ENCODE measurements at regions not wholly inside any gene's neighbourhood (a gene's known extent, or its start where the extent isn't known, plus 50 kb on each side); places are given as distances from the start of the nearest gene placed in this dataset.

DNA sequence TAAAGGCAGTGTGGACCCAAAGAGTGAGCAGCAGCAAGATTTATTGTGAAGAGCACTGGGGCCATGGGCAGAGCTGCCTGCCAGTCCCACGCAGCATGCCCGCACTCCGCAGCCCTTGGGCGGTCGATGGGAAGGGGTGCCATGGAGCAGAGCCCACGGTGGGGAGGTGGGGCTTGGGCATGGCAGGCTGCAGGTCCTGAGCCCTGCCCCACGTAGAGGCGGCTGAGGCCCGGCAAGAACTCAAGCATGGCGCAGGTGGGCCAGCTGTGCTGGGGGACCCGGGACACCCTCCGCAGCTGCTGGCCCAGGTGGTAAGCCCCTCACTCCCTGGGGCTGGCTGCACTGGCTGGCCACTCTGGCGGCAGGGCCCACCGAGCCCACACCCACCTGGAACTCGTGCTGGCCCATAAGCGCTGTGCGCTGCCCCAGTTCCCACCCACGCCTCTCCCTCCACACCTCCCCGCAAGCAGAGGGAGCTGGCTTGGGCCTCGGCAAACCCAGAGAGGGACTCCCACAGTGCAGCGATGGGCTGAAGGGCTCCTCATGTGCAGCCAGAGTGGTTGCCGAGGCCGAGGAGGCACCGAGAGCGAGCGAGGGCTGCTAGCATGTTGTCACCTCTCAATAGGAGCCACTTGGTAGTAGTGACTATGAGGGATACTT, 1218.8 kb upstream of the EPHA6 start:
- DNase-seq (ENCODE audit: low read depth in 2 of 2, low spot score in 1 of 2): no peak

DNA sequence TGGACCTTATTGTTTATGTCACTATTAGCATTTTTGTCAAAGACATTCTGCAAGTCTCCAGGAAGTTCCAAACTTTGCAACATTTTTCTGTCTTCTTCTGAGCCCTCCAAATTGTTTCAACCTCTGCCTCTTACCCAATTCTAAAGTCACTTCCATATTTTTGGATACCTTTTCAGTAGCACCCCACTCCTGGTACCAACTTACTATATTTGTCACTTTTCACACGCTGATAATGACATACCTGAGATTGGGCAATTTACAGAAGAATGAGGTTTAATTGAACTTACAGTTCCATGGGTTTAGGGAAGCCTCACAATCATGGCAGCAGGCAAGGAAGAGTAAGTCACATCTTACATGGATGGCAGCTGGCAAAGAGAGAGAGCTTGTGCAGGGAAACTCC, 1206.5 kb upstream of the EPHA6 start:
- DNase-seq (ENCODE audit: low read depth in 2 of 2, low spot score in 1 of 2): no peak

DNA sequence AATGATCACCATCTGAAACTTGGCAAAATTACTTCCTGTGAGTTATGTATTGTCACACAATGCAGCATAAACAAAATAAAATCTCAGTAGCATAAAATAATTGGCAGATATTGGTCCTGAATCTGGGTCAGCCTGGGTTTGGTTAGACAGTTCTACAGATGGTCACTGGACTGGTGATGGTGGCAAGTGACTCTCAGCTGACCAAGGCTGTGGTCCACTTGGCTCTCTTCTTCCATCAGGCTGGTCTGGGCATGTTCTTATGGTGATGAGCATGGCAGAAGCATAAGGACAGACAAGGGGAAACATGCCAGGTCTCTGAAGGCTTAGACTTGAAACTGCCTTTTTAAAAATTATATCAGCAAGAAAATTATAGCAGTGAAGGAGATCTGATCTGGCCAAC, 1205.0 kb upstream of the EPHA6 start:
- no peak for DNase-seq (ENCODE audit: low read depth in 2 of 2, low spot score in 1 of 2)

DNA sequence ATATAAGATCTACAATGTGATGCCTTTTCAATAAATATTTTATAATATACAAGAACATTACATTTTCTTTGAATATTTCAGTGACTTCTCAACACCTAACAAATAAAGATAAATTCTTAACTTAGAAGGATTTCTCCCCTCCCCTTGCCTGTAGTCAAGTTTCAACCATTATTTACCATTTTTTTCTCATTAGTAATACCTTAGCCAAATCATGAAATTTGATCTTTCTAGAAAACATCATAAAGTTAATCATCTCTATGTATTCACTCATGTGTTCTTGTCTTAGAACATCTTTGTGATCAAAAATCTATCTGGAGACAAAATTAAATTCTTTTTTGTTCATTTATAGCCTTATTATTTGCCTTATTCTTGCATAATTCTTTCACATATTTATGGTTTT, 1201.8 kb upstream of the EPHA6 start:
- no peak for DNase-seq (ENCODE audit: low read depth in 2 of 2, low spot score in 1 of 2)

DNA sequence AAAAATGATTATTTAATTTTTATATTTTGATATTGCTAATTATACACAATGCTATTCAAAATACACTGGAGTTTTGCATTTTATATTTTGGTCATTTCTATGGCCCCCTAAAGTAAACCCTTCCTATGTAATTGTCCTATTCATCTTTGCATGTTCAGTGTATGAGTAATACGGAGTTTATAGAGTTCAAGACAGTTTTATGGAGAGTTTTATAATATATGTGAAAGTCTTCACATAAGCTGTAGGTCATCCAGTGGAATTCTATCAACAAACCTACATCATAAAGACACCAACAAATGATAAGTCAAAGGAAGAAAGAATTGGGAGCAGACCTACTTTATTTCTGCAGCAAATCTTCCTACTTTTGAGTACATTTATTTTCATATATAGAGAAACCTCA, 1200.4 kb upstream of the EPHA6 start:
- no peak for DNase-seq (ENCODE audit: low read depth in 2 of 2, low spot score in 1 of 2)

DNA sequence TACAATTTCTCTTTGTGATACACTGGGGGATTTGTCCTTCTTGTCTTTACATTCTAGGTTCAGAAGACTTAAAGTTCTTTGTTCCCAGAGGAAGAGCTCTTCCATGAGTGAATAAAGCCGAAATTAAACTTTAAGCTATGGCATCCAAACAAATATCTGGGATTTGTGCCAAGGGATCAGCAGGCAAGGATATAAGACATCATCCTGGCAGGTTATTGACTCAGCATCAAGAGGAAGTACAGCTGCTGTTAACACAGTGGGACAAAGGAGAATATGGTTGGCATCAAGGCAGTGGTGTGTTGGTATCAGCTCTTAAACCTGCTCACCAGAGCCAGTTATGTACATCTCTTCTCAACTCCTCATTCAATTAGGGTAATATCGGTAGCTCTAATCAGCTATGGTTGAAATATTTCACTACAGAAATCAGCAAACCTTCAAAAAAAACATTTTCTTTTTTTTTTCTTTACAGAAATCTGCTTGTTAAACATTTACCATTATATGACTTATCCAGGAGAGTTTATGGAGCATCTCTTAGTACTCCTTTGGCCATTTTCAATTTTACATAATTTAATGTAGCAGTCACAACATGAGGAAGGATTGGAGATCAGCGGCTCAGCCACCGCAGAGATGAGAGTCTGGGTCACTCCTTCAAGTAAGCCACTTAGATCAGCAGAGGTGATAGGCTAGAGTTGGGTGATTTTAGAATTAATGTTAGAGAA, 1198.6 kb upstream of the EPHA6 start:
- DNase-seq (ENCODE audit: low read depth in 2 of 2, low spot score in 1 of 2): no peak

DNA sequence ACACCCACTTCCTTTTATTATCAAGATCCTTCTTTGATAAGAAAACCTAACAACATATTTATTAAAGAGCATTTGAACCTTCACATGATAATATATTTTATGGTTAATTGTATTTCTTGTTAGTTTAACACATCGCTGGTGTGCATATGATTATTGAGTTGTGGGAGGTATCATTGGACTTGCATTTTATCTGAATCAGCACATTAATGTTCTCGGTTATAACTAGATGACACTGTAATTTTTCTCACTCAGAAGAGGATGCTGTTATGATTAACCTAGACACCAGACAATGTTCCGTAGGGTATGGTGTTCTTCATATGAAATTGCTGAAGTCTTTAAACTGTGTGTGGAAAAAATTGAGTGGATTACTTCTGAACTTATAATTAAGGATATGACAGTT, 1188.3 kb upstream of the EPHA6 start:
- no peak for DNase-seq (ENCODE audit: low read depth in 2 of 2, low spot score in 1 of 2)

DNA sequence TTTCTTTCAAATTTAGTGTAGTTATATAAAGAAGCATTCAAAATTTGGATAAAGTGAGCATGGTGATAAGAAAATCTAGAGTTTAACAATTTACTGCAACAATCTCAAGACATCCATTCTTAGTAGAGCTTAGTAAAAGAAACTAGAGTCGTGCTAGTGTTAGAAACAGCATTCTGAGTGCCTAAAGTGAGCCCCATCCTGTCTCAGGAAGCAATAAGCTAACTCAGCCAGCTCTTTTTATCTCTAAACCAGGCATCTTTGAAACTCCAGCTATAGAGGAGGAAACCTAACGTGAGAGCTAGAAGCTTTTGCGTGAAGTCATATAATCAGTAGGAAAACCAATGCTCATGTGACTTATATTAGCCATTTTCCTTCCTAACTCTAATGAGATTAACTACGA, 1187.1 kb upstream of the EPHA6 start:
- DNase-seq (ENCODE audit: low read depth in 2 of 2, low spot score in 1 of 2): no peak

DNA sequence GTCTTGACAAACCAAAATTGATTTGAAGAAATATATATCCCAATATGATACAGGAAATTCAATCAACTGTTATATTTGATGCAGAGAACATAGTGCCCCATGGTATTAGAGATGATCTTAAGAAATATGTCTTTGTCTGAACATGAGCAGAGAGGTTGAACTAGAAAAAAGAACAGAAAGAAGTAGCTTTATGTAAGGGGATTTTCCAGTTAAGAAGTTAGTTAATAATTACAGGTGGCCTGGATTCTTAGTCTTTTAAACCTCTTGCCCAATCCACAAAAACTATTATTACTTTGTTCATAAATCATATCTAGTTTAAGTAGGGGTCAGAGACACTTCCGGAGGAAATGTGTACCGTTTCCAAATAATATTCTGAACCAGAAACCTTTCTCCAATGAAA, 1186.7 kb upstream of the EPHA6 start:
- DNase-seq (ENCODE audit: low read depth in 2 of 2, low spot score in 1 of 2): no peak

DNA sequence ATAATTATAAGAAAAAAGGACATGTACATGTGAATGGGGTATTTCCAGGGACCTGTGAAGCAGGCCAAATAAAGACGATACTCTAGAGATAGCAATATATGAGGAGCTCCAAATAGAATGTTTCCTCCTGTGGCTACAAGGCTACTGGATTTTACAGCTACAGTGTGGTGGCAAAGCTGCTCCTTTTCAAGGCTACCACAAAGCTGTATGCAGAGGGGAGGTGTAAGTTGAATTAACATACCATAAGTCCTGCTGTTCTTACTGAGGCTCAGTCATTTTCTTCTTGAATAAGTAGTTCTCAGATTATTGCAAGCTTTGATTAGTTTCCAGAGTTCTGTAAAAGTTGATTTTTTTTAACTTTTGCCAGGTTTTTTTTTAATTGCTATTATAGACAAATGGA, 1184.6 kb upstream of the EPHA6 start:
- DNase-seq (ENCODE audit: low read depth in 2 of 2, low spot score in 1 of 2): no peak

DNA sequence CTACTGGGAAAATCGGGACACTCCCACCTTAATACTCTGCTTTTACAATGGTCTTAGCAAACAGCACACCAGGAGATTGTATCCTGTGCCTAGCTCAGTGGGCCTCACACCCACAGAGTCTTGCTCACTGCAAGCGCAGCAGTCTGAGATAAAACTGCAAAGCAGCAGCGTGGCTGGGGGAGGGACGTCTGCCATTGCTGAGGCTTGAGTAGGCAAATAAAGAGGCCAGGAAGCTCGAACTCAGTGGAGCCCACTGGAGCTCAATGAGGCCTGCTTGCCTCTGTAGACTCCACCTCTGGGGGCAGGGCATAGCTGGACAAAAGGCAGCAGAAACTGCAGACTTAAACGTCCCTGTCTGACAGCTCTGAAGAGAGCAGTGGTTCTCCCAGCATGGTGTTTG, 1169.1 kb upstream of the EPHA6 start:
- DNase-seq (ENCODE audit: low read depth in 2 of 2, low spot score in 1 of 2): no peak

DNA sequence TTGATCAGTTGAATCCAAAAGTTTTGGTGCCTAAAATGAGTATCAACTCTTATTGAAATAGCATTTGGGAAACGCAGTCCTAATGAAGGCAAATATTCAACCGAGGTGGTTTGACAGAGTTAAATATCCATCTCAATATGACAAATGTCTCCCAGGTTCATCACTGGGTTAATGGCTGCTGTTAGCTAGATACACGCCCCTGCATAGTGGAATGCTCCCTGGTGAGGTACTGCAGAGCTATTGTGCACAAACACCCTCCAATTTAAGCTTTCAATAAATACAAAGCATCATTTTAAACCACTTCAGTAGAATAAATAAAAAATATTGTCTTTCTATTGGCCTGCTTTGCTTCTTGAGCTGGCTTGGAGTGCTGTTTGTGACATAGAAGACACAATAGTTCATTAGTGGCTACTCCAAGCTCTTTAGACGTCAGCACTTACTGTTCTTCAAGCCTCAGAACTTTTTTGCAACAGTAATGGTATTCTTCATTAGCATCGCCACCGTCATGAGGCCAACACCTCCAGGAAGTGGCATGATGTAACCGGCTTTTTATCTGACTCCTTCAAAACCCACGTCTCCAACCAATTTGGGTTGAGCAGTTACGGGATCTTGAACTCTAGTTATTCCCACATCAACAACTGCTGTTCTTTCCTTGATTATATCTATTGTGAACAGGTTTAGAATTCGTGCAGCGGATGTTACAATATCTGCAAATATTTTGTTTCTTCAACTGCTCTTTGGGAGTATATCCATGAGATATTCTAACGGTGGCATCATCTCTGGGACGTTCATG, 1159.6 kb upstream of the EPHA6 start:
- no peak for DNase-seq (ENCODE audit: low read depth in 2 of 2, low spot score in 1 of 2)

DNA sequence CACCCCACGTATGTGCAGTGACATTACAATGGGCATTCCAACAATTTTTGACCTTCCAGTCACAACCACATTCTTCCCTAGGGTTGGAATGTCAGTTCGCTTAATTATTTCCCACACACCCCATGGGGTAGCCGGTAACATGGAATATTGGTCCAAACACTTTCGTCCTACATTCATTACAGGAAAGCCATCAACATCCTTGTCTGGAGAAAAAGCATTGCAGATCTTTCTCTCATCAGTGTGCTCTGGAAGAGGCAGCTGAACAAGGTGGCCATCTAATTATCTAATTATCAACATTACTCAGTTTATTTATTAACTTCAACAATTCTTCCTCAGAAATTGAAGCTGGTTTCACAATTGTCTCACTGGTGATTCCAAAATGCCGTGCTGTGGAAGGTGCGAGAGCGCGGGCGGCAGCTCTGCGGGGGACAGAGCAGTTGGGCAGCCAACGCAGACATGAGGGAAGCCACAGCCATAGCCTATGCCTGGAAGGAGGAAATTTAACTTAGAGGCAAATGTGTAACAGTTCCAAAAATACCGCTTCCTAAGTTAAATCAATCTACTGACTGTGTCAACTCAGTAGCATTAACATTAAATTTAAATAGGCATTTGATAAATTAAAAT, 1158.9 kb upstream of the EPHA6 start:
- no peak for DNase-seq (ENCODE audit: low read depth in 2 of 2, low spot score in 1 of 2)

DNA sequence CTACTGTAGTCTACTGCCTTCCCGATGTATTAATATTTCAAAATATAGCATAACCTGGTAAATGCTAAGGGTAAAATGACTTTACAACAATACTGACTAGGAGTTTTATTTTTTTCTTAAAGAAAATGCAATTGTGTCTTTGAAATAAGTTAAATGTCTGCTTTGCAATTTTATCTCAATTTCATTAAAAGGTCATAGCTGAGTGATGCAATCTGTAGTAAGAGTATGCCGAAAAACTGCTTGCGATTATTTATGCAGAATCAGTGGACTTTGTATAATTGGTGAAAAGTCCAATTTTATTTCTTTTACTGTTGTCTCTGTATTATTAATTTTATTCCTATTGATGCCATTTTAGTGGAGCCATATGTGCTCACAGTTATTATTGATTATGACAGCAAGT, 1143.6 kb upstream of the EPHA6 start:
- DNase-seq (ENCODE audit: low read depth in 2 of 2, low spot score in 1 of 2): no peak

DNA sequence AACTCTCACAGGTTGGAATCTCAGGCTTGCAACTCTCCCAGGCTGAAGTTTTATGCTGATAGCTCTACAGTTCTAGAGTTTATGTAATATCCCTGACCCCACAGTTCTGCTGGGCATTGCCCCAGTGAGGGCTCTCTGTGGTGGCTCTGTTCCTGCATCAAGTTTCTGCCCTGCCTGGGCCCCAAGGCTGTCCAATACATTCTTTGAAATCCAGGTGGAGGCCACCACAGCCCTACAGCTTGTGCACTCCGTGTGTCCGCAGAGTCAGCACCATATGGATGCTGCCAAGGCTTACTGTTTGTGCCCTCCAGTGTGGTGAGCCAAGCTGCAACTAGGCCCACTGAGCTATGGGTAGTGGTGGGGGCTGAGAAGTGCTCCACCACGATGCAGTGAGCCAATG, 1141.2 kb upstream of the EPHA6 start:
- DNase-seq (ENCODE audit: low read depth in 2 of 2, low spot score in 1 of 2): no peak

DNA sequence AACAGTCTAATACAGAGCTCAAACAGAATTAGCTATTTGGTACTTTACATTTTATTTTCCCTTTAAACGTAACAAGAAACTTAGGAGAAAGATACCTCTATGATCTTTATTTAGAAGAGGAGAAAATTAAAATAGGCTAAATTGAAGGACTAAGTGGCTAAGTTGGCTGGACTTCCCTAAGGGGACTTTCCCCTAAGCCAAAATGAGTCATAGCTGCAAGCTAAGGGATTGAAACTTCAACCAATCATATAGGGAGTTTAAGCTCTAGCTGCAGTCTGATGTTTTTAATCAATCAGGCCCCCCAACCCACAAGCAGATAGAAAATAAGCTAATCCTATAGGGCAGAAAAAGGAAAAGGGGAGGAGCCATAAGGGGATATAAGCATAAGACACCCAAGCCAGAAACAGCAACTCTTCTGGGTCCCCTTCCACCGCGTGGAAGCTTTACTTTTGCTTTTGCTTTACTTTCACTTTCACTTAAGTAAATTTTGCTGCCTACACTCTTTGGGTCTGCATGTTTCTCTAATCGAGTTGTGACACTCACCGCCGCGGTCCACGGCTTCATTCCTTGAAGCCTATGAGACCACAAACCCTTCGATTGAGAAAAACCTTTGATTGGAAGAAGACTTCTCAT, 1108.5 kb upstream of the EPHA6 start:
- no peak for DNase-seq (ENCODE audit: low read depth in 2 of 2, low spot score in 1 of 2)

DNA sequence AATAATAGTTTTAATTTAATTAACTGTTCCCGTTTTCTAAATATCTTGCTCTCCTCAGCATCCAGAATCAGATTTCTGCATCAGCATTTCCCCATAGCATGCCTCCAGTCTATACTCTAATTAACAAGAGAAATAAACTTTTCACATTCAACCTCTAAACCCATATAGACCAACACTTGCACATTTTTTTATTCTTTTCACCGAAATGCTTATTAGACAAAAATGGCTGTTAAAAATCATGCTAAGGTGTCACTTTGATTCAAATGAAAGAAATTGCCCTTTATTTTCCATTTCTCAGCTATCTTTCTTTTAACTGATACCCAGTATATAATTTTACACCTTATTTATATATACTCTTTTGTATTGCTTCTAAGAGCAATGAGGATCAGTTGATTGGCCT, 1107.1 kb upstream of the EPHA6 start:
- DNase-seq (ENCODE audit: low read depth in 2 of 2, low spot score in 1 of 2): no peak

DNA sequence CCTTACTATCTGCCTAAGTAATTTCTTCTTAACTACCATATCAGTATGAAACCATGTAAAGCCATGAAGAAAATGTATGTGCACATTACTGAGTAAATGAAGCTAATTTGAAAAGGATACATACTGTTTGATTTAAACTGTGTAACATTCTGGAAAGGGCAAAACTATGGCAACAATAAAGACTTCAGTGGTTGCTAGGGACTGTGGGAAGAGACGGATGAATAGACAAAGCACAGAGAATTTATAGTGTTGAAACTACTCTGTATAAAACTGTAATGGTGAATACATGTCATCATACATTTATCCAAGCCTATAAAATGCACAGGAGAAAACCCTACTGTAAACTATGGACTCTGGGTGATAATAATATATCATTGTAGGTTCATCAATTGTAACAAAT, 1103.7 kb upstream of the EPHA6 start:
- DNase-seq (ENCODE audit: low read depth in 2 of 2, low spot score in 1 of 2): no peak

DNA sequence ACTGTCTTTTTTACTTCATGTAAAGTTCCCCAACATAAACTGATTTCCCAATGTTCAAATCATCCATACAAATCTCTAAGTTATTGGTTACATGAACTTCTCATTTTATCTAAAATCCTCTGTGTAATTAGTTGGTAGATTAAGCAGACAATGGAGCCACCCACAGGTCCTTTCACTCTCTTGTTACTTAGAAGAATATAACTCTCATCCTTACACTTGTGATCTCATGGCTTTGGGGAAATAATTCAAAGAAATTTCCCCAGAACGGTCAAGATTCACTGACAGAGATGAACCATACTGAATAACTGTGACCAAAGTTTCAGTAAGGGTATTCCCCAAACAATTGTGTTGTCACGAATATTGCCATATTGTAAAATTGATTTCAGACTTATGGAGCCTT, 1102.6 kb upstream of the EPHA6 start:
- DNase-seq (ENCODE audit: low read depth in 2 of 2, low spot score in 1 of 2): no peak

DNA sequence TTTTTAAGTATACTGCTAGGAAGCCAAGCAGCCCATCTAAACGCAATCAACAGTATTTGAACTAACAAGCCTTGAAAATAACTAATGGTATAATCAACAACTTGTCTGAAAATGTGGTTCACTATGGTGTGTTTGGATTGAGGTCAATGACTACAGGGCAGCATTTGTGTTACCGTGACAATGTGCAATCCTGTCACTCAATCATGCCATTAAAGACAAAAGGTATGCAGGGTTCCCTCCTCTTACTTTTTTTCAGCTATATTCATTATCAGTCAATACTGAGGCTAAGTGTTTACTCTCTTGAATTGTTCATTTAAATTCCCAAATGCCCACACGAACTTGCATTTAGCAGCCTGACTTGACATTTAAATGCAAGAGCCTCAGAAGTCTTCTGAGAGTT, 1099.3 kb upstream of the EPHA6 start:
- no peak for DNase-seq (ENCODE audit: low read depth in 2 of 2, low spot score in 1 of 2)

DNA sequence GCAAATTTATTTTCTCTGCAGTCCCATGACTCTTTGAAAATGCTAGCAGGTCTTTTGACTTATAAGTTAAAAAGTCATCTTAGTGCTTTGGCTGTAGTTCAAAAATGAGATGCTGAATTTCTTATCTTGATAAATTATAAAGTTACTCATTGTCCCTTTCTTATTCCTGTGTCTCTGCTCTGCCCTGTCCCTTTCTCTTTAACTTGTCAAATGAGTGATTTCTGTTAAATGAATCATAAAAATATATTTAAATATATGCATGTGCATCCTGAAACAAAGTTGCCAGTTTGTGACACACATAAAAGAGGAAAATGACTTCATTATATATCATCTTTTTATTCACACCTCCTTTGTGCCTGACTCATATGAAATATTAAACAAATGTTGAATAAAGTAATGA, 1097.3 kb upstream of the EPHA6 start:
- DNase-seq (ENCODE audit: low read depth in 2 of 2, low spot score in 1 of 2): no peak

DNA sequence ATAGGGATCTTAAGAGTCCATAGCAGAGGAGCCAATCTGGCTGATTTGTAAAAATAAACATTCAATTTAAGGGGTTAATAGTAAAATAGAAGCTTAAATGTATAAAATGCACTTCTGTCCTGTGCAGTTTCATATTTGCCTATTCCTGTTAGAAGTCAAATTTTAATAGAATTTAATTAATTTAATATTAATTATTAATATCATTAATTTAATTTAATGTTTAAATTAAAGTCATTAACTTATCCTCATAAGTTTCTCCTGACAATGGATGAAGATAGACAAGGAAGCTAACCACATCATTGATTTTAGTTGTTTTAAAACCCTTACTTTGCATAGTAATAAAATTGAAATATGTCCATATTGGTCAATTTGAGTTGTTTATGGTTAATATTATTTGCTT, 1096.2 kb upstream of the EPHA6 start:
- no peak for DNase-seq (ENCODE audit: low read depth in 2 of 2, low spot score in 1 of 2)

Data from stimulated activated CD8-positive, alpha-beta memory T cell treated with anti-CD3 and anti-CD28 coated beads, Interleukin-4, amount 100 ng/mL, for 1 hour (primary cell).